HepG2 (cell line): ENCODE measurements at regions not wholly inside any gene's neighbourhood (a gene's known extent, or its start where the extent isn't known, plus 50 kb on each side); places are given as distances from the start of the nearest gene placed in this dataset.

Experiments used
- ATAC-seq: fragments of 200-7000 bp; cut with Tn5 transposase; 3 replicates; pipeline ENCODE4 v1.9.1; 2020; ENCODE audit warnings: mild to moderate bottlenecking, moderate library complexity
- BruUV-seq: library from RNA; stranded (reverse); fragments of 400-500 nt; replicated peaks from 2 replicates; lab custom pipeline; 2021; lab: Mats Ljungman, UMichigan
- CTCF ChIA-PET: fragments of 300-600 bp; formaldehyde crosslinking; extraction: SDS; loops from one replicate; lab custom pipeline; 2021; ENCODE audit warnings: low total read pairs, inconsistent platforms, low intra/inter-chr PET ratio; lab: Yijun Ruan, JAX
- POLR2A ChIA-PET: fragments of 350-600 bp; sonication (Branson Sonifier 250); formaldehyde crosslinking; loops from one replicate; lab custom pipeline; 2020; ENCODE audit warnings: antibody characterized with exemption, inconsistent platforms; lab: Yijun Ruan, JAX
- DNase-seq: peaks from one replicate; pipeline ENCODE4 v3.0.0-alpha.2; 2015; ENCODE audit warnings: low spot score
- FAIRE-seq: peaks from 3 replicates; lab custom pipeline; 2011; peaks lifted over from hg19 to GRCh38; lab: Jason Lieb, UNC
- H2AFZ ChIP-seq: one replicate; pipeline ENCODE4 v1.6.1; 2011; ENCODE audit warnings: low read length, inconsistent platforms
- H3K27ac ChIP-seq: fragments of 300-600 bp; 3 replicates; pipeline ENCODE4 v1.8.0; 2011; ENCODE audit warnings: mixed run types, mild to moderate bottlenecking, mixed read lengths, low read length, inconsistent platforms; ENCODE audit not compliant: insufficient read depth; ENCODE audit errors: extremely low read length
- H3K27me3 ChIP-seq, 2 experiments: fragments of 200-600 bp in 1 of 2; 2 replicates in 1 of 2; 3 replicates in 1 of 2; pipeline versions ENCODE4 v1.6.0 to v1.8.0; 2011; ENCODE audit warnings: low read length in 2 of 2, mild to moderate bottlenecking in 2 of 2, moderate library complexity in 2 of 2, inconsistent platforms in 1 of 2; ENCODE audit not compliant: insufficient read depth in 2 of 2, control insufficient read depth in 1 of 2
- H3K36me3 ChIP-seq, 2 experiments: fragments of 200-600 bp in 1 of 2; replicated peaks in 1 of 2; 2 replicates in 1 of 2; 3 replicates in 1 of 2; pipeline versions ENCODE4 v1.5.1 to v1.8.0; 2011; ENCODE audit warnings: low read length in 2 of 2, inconsistent platforms in 1 of 2; ENCODE audit not compliant: insufficient read depth in 2 of 2, control insufficient read depth in 1 of 2
- H3K4me1 ChIP-seq: 2 replicates; pipeline ENCODE4 v1.5.1; 2012; ENCODE audit warnings: low read length, inconsistent platforms; ENCODE audit not compliant: insufficient read depth
- H3K4me2 ChIP-seq: 2 replicates; pipeline ENCODE4 v1.6.0; 2011; ENCODE audit warnings: low read depth, low read length, inconsistent platforms
- H3K4me3 ChIP-seq, 3 experiments: fragments of 200-600 bp in 1 of 3; sonication (generic), shearing (Covaris generic) in 1 of 3; replicated peaks in 1 of 3; 2 replicates each; pipeline ENCODE4 v1.5.1; 2011 to 2016; ENCODE audit warnings: low read length in 3 of 3, inconsistent platforms in 2 of 3, low read depth in 2 of 3, mild to moderate bottlenecking in 2 of 3, control low read depth in 1 of 3, mixed read lengths in 1 of 3; ENCODE audit not compliant: insufficient read depth in 1 of 3
- H3K79me2 ChIP-seq: one replicate; pipeline ENCODE4 v1.6.1; 2011; ENCODE audit warnings: low read length, inconsistent platforms; ENCODE audit not compliant: insufficient read depth
- H3K9ac ChIP-seq: 2 replicates; pipeline ENCODE4 v1.6.0; 2011; ENCODE audit warnings: mild to moderate bottlenecking, low read depth, low read length, inconsistent platforms; ENCODE audit not compliant: insufficient read depth
- H3K9me3 ChIP-seq: 2 replicates; pipeline ENCODE4 v1.5.1; 2012; ENCODE audit warnings: mild to moderate bottlenecking, low read length
- H4K20me1 ChIP-seq: 2 replicates; pipeline ENCODE4 v1.6.0; 2011; ENCODE audit warnings: inconsistent platforms, mild to moderate bottlenecking, low read length, moderate library complexity; ENCODE audit not compliant: insufficient read depth
- ARHGAP35 ChIP-seq: sonication (generic); formaldehyde crosslinking; IDR thresholded peaks from 2 replicates; pipeline ENCODE4 v1.9.0; 2022; ENCODE audit warnings: mild to moderate bottlenecking, inconsistent platforms, moderate library complexity, missing genetic modification reagents, borderline replicate concordance
- MEIS2 ChIP-seq: sonication (generic); formaldehyde crosslinking; IDR thresholded peaks from 2 replicates; pipeline ENCODE4 v1.9.0; 2021; ENCODE audit warnings: mild to moderate bottlenecking, missing genetic modification reagents
- MXD4 ChIP-seq: IDR thresholded peaks from 2 replicates; pipeline ENCODE4 v1.6.1; 2016; ENCODE audit warnings: mild to moderate bottlenecking, missing biosample characterization, missing genetic modification reagents
- NFE2L1 ChIP-seq: sonication (generic); formaldehyde crosslinking; IDR thresholded peaks from 2 replicates; pipeline ENCODE4 v1.4.0; 2020; ENCODE audit warnings: missing genetic modification reagents, mild to moderate bottlenecking, borderline replicate concordance
- NFIC ChIP-seq: IDR thresholded peaks from 2 replicates; pipeline ENCODE4 v1.6.1; 2012; ENCODE audit warnings: mild to moderate bottlenecking, low read length, inconsistent platforms
- ZBTB21 ChIP-seq: sonication (generic); formaldehyde crosslinking; IDR thresholded peaks from 2 replicates; pipeline ENCODE4 v1.4.0; 2020; ENCODE audit warnings: missing genetic modification reagents
- ZNF557 ChIP-seq: sonication (generic); formaldehyde crosslinking; IDR thresholded peaks from 2 replicates; pipeline ENCODE4 v1.4.0; 2020; ENCODE audit warnings: missing genetic modification reagents
- ZNF772 ChIP-seq: sonication (generic); formaldehyde crosslinking; IDR thresholded peaks from 2 replicates; pipeline ENCODE4 v1.5.0; 2020; ENCODE audit warnings: mild to moderate bottlenecking, missing genetic modification reagents
- ZNF841 ChIP-seq: sonication (generic); formaldehyde crosslinking; IDR thresholded peaks from 2 replicates; pipeline ENCODE4 v1.8.1; 2023; ENCODE audit warnings: missing genetic modification reagents, borderline replicate concordance
- WGBS: methylation state at CpG from one replicate; pipeline ENCODE4 v1.1.6; 2017; ENCODE audit warnings: low lambda C conversion rate; 5-methylcytosine and 5-hydroxymethylcytosine counted together
- in situ Hi-C: cut with HindIII; loops from 2 replicates; pipeline ENCODE4 v1.10.0; 2017; ENCODE audit warnings: low pct_unique_long_range_greater_than_20kb; ENCODE audit not compliant: extremely low pct_ligation_motif_present
- intact Hi-C: fragments of 100-400 bp; cut with micrococcal nuclease; formaldehyde crosslinking; loops from one replicate; pipeline ENCODE4 v1.10.0; 2022; ENCODE audit not compliant: unreplicated experiment
- TF ChIP-seq, protein P1 (sequence below): IDR thresholded peaks from 2 replicates; pipeline ENCODE4 v1.6.1; 2016; ENCODE audit warnings: low read depth, borderline replicate concordance
- TF ChIP-seq, protein P2 (sequence below): sonication (generic); formaldehyde crosslinking; IDR thresholded peaks from 2 replicates; pipeline ENCODE4; 2020; ENCODE audit warnings: missing genetic modification reagents, mild to moderate bottlenecking, borderline replicate concordance
- TF ChIP-seq, protein P3 (sequence below): sonication (generic); formaldehyde crosslinking; IDR thresholded peaks from 2 replicates; pipeline ENCODE4 v1.9.0; 2022; ENCODE audit warnings: missing genetic modification reagents, mild to moderate bottlenecking, borderline replicate concordance
- TF ChIP-seq, protein P4 (sequence below): sonication (generic); formaldehyde crosslinking; IDR thresholded peaks from 2 replicates; pipeline ENCODE4 v1.4.0; 2020; ENCODE audit warnings: missing genetic modification reagents

DNA sequence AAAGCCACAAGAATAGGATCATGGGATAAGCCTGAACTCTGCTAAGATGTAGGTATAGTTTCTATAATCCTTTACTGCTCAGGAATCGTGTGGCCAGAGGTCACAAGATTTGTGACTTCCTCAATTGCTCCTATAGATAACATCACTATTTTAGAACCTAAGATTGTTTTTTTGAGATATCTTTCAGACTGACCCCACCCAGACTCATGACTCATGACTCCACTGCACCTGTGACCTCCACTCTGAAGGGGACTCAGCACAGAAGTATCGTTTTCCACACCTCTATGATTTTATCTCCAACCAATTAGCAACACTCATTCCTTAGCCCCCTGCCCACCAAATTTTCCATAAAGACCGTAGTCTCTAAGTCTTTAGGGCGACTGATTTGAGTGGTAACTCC lies 124.5 kb upstream of the KCNK1 start:
- Histone ChIP-seq H3K4me1 (no peaks in the 10 kb centered on the region), H3K79me2 (no peaks in the 10 kb centered on the region), H3K9ac (no peak overlapping the region), H3K27ac (no peak overlapping the region), H2AFZ (no peak overlapping the region), H3K36me3 (no peaks in the 10 kb centered on the region), H3K9me3 (peaks cover 5% of the 10 kb centered on the region; the same call in 1 of the 2 replicates), H4K20me1 (no peaks in the 10 kb centered on the region), H3K4me3 (no peak overlapping the region), H3K27me3 (no peaks in the 10 kb centered on the region), H3K4me2 (no peak overlapping the region)
- in situ Hi-C loops = no loop called here
- no peak for FAIRE-seq
- DNase-seq = no peak
- CTCF ChIA-PET = no interaction called here
- intact Hi-C loops = no loop called here
- TF ChIP-seq, protein P1, sequence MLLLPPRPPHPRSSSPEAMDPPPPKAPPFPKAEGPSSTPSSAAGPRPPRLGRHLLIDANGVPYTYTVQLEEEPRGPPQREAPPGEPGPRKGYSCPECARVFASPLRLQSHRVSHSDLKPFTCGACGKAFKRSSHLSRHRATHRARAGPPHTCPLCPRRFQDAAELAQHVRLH (CRISPR knock-in tag) = no peak
- TF ChIP-seq, protein P2, sequence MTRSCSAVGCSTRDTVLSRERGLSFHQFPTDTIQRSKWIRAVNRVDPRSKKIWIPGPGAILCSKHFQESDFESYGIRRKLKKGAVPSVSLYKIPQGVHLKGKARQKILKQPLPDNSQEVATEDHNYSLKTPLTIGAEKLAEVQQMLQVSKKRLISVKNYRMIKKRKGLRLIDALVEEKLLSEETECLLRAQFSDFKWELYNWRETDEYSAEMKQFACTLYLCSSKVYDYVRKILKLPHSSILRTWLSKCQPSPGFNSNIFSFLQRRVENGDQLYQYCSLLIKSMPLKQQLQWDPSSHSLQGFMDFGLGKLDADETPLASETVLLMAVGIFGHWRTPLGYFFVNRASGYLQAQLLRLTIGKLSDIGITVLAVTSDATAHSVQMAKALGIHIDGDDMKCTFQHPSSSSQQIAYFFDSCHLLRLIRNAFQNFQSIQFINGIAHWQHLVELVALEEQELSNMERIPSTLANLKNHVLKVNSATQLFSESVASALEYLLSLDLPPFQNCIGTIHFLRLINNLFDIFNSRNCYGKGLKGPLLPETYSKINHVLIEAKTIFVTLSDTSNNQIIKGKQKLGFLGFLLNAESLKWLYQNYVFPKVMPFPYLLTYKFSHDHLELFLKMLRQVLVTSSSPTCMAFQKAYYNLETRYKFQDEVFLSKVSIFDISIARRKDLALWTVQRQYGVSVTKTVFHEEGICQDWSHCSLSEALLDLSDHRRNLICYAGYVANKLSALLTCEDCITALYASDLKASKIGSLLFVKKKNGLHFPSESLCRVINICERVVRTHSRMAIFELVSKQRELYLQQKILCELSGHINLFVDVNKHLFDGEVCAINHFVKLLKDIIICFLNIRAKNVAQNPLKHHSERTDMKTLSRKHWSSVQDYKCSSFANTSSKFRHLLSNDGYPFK = no peak
- TF ChIP-seq ZNF772 (CRISPR knock-in tag) (no peak), NFE2L1 (CRISPR knock-in tag) (no peak), MEIS2 (CRISPR knock-in tag) (no peak), ARHGAP35 (no peak), MXD4 (no peak), ZNF841 (CRISPR knock-in tag) (no peak), NFIC (no peak), ZBTB21 (CRISPR knock-in tag) (no peak), ZNF557 (CRISPR knock-in tag) (no peak)
- TF ChIP-seq, protein P3, sequence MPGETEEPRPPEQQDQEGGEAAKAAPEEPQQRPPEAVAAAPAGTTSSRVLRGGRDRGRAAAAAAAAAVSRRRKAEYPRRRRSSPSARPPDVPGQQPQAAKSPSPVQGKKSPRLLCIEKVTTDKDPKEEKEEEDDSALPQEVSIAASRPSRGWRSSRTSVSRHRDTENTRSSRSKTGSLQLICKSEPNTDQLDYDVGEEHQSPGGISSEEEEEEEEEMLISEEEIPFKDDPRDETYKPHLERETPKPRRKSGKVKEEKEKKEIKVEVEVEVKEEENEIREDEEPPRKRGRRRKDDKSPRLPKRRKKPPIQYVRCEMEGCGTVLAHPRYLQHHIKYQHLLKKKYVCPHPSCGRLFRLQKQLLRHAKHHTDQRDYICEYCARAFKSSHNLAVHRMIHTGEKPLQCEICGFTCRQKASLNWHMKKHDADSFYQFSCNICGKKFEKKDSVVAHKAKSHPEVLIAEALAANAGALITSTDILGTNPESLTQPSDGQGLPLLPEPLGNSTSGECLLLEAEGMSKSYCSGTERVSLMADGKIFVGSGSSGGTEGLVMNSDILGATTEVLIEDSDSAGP (CRISPR knock-in tag) = no peak
- TF ChIP-seq, protein P4, sequence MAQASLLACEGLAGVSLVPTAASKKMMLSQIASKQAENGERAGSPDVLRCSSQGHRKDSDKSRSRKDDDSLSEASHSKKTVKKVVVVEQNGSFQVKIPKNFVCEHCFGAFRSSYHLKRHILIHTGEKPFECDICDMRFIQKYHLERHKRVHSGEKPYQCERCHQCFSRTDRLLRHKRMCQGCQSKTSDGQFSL (CRISPR knock-in tag) = no peak
- POLR2A ChIA-PET = no interaction called here
- BruUV-seq = no TSS peak
- WGBS = 4% methylated on average over 4 of the region's 4 CpGs
- ATAC-seq = no peak
